Activated CD8-positive, alpha-beta memory T cell treated with anti-CD3 and anti-CD28 coated beads for 48 hours (primary cell): ENCODE measurements at regions not wholly inside any gene's neighbourhood (a gene's known extent, or its start where the extent isn't known, plus 50 kb on each side); places are given as distances from the start of the nearest gene placed in this dataset.

ENCODE experiments used
- DNase-seq, 3 experiments: peaks; one replicate each; pipeline ENCODE4 v3.0.0-alpha.2; 2020; ENCODE audit warnings: low read depth in 2 of 3, low spot score in 2 of 3

- no peak for DNase-seq
Measured at GRCh38 chrX:20527558-20528011, 260.9 kb upstream of the RPS6KA3 start.

- DNase-seq: no peak
Measured at GRCh38 chrX:20527041-20527440, 260.3 kb upstream of the RPS6KA3 start.

- DNase-seq: no peak
Measured at GRCh38 chrX:20523626-20524312, 257.1 kb upstream of the RPS6KA3 start.

- no peak for DNase-seq
Measured at GRCh38 chrX:20522420-20522819, 255.7 kb upstream of the RPS6KA3 start.

GRCh38 chrX:20521222-20521621, 254.5 kb upstream of the RPS6KA3 start:
- DNase-seq: no peak

- DNase-seq: no peak
Measured at GRCh38 chrX:20519826-20520225, 253.1 kb upstream of the RPS6KA3 start.

- no peak for DNase-seq
Measured at GRCh38 chrX:20519146-20519545, 252.4 kb upstream of the RPS6KA3 start.

GRCh38 chrX:20517565-20517964, 250.9 kb upstream of the RPS6KA3 start:
- DNase-seq: no peak

GRCh38 chrX:20515841-20516461, 249.2 kb upstream of the RPS6KA3 start:
- no peak for DNase-seq

GRCh38 chrX:20514358-20514757, 247.6 kb upstream of the RPS6KA3 start:
- no peak for DNase-seq

- no peak for DNase-seq
Measured at GRCh38 chrX:20513185-20513584, 246.5 kb upstream of the RPS6KA3 start.

- no peak for DNase-seq
Measured at GRCh38 chrX:20511792-20512191, 245.1 kb upstream of the RPS6KA3 start.

- no peak for DNase-seq
Measured at GRCh38 chrX:20507901-20508620, 241.4 kb upstream of the RPS6KA3 start.

- no peak for DNase-seq
Measured at GRCh38 chrX:20506739-20507138, 240.0 kb upstream of the RPS6KA3 start.

GRCh38 chrX:20500949-20501348, 234.2 kb upstream of the RPS6KA3 start:
- no peak for DNase-seq

- no peak for DNase-seq
Measured at GRCh38 chrX:20500171-20500865, 233.6 kb upstream of the RPS6KA3 start.

- DNase-seq: no peak
Measured at GRCh38 chrX:20499763-20500162, 233.1 kb upstream of the RPS6KA3 start.

- DNase-seq: no peak
Measured at GRCh38 chrX:20498851-20499635, 232.3 kb upstream of the RPS6KA3 start.

GRCh38 chrX:20495575-20495974, 228.9 kb upstream of the RPS6KA3 start:
- no peak for DNase-seq

- DNase-seq: no peak
Measured at GRCh38 chrX:20488473-20488872, 221.8 kb upstream of the RPS6KA3 start.

- no peak for DNase-seq
Measured at GRCh38 chrX:20487227-20487626, 220.5 kb upstream of the RPS6KA3 start.
